Activated CD4-positive, alpha-beta T cell treated with anti-CD3 and anti-CD28 coated beads for 48 hours (primary cell): ENCODE measurements at regions not wholly inside any gene's neighbourhood (a gene's known extent, or its start where the extent isn't known, plus 50 kb on each side); places are given as distances from the start of the nearest gene placed in this dataset.

Source experiments
- DNase-seq: peaks from one replicate; pipeline ENCODE4 v3.0.0-alpha.2; 2020

- no peak for DNase-seq
Observed at GRCh38 chr16:64450177-64450576, 671.7 kb downstream of the CDH11 start.

GRCh38 chr16:64449506-64449905, 672.4 kb downstream of the CDH11 start:
- no peak for DNase-seq

- no peak for DNase-seq
Observed at GRCh38 chr16:64445649-64446048, 676.2 kb downstream of the CDH11 start.

- no peak for DNase-seq
Observed at GRCh38 chr16:64445245-64445644, 676.6 kb downstream of the CDH11 start.

GRCh38 chr16:64440421-64440831, 681.4 kb downstream of the CDH11 start:
- DNase-seq: no peak

GRCh38 chr16:64440005-64440404, 681.9 kb downstream of the CDH11 start:
- no peak for DNase-seq

GRCh38 chr16:64437706-64438324, 684.0 kb downstream of the CDH11 start:
- no peak for DNase-seq

- no peak for DNase-seq
Observed at GRCh38 chr16:64434526-64435069, 687.3 kb downstream of the CDH11 start.

- DNase-seq: no peak
Observed at GRCh38 chr16:64428463-64429113, 693.3 kb downstream of the CDH11 start.

- no peak for DNase-seq
Observed at GRCh38 chr16:64426131-64426666, 695.7 kb downstream of the CDH11 start.

- DNase-seq: no peak
Observed at GRCh38 chr16:64425381-64425780, 696.5 kb downstream of the CDH11 start.

GRCh38 chr16:64422259-64422658, 699.6 kb downstream of the CDH11 start:
- no peak for DNase-seq

- no peak for DNase-seq
Observed at GRCh38 chr16:64421515-64421914, 700.3 kb downstream of the CDH11 start.

GRCh38 chr16:64419832-64420231, 702.0 kb downstream of the CDH11 start:
- DNase-seq: no peak

- DNase-seq: no peak
Observed at GRCh38 chr16:64417711-64418227, 704.1 kb downstream of the CDH11 start.

- DNase-seq: no peak
Observed at GRCh38 chr16:64416216-64417005, 705.5 kb downstream of the CDH11 start.

- DNase-seq: no peak
Observed at GRCh38 chr16:64412578-64413280, 709.1 kb downstream of the CDH11 start.

GRCh38 chr16:64410306-64410705, 711.6 kb downstream of the CDH11 start:
- no peak for DNase-seq

GRCh38 chr16:64409783-64410210, 712.1 kb downstream of the CDH11 start:
- no peak for DNase-seq

- DNase-seq: no peak
Observed at GRCh38 chr16:64408699-64409098, 713.2 kb downstream of the CDH11 start.

- DNase-seq: no peak
Observed at GRCh38 chr16:64406770-64407181, 715.1 kb downstream of the CDH11 start.

GRCh38 chr16:64403352-64403751, 718.5 kb downstream of the CDH11 start:
- DNase-seq: no peak

- DNase-seq: no peak
Observed at GRCh38 chr16:64398793-64399192, 723.1 kb downstream of the CDH11 start.
